ENCODE measurements at regions not wholly inside any gene's neighbourhood (a gene's known extent, or its start where the extent isn't known, plus 50 kb on each side); places are given as distances from the start of the nearest gene placed in this dataset.

- no peak for DNase-seq
Measured at GRCh38 chr3:168273036-168273435, 177.3 kb upstream of the GOLIM4 start.

DNA sequence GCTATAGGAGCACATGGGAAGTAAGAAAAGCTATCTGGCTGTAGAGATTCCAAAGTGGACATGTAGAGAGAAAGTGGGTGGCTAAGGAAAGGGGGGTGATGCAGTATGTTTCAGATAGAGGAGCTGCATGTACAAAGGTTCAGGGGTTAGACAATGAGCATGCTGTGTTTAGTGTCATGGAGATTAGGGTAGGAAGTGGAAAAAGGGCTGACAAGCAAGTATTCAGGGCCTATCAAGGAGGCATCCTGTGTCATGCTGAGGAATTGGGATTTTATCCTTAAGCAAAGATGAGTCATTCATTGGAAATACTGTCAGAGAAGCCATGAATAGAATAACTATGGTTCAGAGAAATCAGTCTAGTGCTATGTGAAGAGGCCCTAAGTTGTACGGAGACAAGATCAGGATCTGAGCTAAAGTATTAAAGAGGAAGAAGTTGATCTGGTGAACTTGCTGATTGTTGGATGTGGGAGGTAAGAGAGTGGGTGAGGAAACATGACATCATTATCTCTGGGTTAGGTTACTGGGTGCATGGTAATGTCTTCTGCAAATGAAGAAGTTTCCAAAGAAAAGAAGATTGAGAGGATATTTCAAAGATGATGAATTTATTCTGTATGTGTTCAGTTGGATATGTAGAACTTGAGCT lies 176.7 kb upstream of the GOLIM4 start:
- no peak for DNase-seq

DNA sequence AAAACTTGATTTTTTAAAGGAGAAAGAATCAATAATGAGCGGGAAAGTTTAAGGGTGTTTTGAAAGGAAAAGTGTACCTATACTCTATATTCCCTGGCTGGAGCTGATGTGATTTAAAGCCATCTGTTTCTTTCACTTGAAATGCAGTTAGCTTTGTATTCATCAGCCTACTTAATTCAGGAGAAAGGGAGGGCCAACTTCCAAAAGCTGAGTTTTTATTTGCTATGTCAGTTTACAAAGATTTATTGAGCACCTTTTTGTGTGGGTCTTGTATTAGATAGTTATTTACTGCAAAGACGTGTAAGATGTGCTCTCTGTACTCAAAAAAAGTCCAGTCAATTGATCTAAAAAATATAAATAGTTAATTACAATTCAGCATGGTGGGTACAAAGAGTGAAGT lies 176.2 kb upstream of the GOLIM4 start:
- no peak for DNase-seq

DNA sequence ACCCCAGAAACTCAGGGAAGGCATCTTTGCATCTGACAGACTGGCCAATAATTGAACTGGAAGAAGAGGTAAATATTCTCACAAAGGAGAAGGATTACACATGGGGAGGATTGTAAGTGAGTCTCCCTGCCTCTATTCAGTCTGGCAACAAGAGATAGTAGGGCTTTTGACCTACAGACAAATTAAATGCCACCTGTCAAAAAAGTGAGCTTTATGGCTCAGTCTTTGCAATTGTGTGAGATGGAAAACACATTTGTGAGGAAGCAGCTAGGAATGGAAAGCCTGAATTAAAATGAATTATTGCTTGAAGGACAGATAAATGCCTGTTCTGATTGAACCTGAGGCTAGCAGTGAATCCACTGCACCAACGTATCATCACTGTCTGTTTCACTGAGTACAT lies 173.3 kb upstream of the GOLIM4 start:
- no peak for DNase-seq

DNA sequence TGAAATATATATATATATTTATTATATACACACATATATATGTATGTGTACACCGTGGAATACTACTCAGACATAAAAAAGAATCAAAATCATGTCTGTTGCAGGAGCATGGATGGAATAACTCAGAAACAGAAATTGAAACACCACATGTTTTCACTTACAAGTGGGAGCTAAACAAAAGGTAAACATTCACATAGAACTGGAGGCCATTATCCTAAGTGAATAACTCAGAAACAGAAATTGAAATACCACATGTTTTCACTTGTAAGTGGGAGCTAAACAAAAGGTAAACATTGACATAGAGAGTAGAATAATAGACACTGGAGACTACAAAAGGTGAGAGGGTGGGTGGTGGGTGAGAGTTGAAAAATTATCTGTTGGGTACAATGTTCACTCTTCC lies 171.5 kb upstream of the GOLIM4 start:
- DNase-seq: no peak

DNA sequence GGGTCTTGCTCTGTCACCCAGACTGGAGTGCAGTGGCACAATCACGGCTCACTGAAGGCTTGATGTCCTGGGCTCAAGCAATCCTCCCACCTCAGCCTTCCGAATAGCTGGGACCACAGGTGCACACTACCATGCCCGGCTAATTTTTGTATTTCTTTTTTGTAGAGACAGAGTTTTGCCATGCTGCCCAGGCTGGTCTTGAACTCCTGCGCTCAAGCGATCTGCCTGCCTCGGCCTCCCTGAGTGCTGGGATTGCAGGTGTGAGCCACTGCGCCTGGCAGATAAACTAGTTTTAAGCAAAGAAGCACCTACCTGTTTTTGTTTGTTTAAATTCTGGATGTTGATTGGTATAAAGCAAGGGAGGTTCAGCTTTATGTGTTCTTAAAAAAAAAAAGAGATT lies 170.6 kb upstream of the GOLIM4 start:
- DNase-seq: no peak

DNA sequence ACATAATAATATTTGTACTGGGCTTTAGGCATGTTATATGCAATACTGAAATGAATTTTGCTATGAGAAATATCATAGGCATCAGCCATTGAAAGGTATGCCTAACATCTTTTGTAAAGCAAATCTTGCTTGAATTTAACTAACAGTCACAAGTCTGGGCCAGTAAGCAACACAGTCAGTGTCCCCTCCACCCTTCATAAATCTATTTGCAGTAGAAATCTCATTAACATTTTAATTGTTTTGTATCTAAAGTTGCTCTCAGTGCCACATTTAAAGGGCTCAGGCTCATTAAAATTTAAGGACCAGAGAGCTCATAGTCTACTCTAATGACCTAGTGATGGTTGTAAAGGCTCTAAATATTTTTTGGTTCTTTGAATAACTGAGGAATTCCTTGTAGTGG lies 167.2 kb upstream of the GOLIM4 start:
- no peak for DNase-seq

DNA sequence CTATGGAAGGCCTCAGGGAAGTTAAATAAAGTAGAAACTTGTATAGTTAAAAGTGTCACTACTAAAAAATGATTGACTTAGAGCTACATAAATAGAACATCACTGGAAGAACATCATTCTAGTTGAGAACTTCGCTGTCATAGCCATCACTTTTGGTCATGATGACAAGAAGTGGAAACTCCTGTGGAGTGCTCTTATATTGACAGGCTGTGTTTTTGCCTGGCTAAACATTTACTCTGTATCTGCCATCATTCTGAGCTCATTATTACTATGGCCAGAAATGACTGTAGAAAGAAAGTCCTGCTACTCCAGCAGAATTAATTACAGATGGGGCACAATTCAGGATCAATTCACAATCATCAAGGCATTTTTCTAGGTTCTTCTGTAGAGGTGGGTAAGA lies 165.1 kb upstream of the GOLIM4 start:
- DNase-seq: no peak

- no peak for DNase-seq
Measured at GRCh38 chr3:168251371-168251770, 155.6 kb upstream of the GOLIM4 start.

GRCh38 chr3:168250415-168250861 lies 154.7 kb upstream of the GOLIM4 start:
- peak; percentile 11 for DNase-seq

DNA sequence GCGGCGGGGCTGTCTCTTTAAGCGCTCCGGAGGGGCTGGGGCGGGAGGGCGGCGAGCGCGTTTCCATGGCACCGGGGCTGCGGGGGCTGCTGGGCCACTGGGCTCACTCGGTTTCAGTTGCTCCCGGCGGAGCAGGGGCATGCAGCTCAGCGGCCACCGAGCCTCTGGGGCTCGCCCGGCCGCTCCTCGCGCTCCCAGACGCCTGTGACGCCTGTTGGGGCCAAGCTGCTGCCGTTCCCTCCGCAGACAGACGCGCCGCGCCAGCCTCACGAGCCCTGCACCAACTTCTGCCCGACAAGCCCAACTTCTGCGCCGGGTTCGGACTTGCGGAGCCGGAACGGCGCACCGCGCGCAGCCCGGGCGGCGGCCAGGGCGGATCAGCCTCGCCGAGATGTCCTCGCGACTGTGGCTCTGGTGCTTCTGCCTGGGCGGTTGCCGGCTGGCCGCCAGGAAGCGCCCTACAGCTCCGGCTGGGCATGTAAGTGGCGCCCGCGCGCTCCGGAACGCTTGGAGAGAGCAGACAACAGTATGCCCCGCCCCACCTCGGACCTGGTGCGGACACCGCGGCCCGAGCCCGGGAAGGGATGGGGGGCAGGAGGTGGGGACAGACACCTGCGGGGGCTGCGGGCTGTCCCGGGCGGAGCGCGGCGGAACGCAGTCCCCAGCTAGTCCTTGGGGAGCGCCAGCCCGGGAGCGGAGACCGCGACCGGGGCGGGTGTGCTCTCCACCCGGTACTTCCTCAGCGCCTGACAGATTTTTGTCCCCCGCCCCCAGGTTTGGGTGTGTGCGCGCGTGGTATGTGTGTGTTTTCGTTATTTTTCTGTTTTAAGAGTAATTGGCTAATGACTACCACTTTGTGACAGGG lies 154.1 kb upstream of the GOLIM4 start:
- DNase-seq: peak; percentile 82

GRCh38 chr3:168249205-168249549 lies 153.5 kb upstream of the GOLIM4 start:
- peak; percentile 68 for DNase-seq

DNA sequence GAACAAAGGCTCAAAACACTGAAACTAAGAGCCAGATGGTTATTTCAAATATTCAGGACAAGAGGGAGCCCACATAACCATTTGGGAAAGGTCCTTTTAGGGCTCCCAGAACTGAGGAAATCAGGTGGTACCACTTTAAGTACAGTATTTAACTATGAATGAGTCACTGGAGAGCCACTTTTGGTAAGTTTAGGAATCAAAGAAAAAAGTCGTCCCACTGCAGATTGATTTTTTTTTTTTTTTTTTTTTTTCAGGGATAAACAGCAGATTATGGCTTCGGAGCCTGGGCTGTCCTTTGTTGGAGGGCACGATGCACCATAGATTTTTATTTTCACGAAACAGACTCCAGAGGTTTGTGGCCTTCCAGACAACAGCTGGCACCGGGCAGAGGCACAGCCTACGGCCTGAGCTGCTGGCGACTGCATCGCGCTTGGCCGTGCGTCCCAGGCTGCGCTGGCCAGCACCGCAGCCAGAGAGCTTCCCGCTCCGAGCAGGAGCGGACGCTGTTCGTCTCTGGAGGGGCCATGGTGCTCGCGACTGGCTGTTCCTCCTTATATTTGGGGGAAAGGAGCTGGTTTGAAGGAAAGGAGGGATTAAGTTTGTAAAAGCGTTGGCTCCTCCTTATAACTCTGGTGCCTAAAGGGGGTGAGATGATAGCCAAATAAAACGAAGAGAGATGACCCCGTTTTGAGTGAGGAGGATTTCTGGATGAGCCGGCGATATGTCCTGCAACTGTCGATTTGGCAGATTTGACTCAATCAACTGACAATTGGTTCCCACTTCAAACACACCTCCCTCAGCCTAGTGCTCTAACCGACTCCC lies 152.9 kb upstream of the GOLIM4 start:
- DNase-seq: peak; percentile 47

- no peak for DNase-seq
Measured at GRCh38 chr3:168241156-168241555, 145.4 kb upstream of the GOLIM4 start.

DNA sequence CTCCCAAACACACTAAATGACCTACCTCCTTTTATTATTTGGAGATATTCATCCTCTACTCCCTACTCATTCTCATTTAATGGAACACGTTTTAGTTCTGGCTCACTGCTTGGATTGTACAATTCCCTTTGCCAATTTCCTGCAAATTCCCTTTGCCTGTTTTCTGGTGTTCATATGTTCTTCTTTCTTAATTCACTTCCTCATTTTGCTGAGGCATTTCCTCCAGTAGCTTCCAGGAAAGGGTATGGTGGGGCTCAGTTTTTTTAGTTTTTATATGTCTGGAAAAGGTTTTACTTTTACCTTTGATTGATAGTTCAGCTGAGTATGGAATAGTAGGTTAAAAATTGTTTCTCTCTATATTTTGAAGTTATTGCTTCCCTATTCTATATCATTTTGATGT lies 143.6 kb upstream of the GOLIM4 start:
- no peak for DNase-seq

DNA sequence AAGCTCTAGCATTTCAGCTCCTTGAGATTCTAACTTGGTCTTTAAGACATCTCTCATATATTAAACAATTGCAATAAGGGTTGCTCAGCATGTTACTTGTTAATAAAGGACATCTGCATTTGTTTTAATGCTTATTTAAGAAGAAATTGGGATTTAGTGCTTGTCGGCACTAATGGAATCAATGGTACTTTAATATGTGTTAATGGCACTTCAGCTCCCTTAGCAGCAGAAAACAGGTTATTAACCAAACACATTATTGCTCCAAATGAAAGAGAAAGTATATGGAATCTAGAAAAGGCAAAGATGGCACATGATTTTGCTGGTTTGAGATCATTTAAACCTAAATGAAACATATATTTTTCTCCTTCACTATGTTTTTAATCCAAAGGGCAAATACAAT lies 137.3 kb upstream of the GOLIM4 start:
- DNase-seq: no peak

GRCh38 chr3:168223085-168223484 lies 127.4 kb upstream of the GOLIM4 start:
- no peak for DNase-seq

GRCh38 chr3:168220556-168220955 lies 124.8 kb upstream of the GOLIM4 start:
- DNase-seq: no peak

- DNase-seq: no peak
Measured at GRCh38 chr3:168219530-168219929, 123.8 kb upstream of the GOLIM4 start.

DNA sequence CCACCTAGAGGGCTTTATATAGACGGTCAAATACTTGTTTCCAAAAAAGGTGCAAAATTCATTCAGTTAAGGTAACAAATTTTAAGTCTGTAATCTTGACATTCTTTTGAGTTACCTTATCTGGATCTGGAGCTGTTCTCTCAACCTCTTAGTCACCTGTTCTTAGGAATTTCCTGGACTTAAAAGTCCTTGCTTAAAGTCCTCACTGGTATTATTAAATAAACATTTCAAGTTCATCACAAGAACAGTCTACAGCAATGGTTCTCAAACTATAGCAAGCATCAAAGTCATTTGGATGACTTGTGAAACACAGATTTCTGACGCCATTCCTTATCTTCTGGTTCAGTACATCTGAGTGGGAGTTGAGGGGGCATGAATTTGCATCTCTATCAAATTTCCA lies 122.9 kb upstream of the GOLIM4 start:
- DNase-seq: no peak

DNA sequence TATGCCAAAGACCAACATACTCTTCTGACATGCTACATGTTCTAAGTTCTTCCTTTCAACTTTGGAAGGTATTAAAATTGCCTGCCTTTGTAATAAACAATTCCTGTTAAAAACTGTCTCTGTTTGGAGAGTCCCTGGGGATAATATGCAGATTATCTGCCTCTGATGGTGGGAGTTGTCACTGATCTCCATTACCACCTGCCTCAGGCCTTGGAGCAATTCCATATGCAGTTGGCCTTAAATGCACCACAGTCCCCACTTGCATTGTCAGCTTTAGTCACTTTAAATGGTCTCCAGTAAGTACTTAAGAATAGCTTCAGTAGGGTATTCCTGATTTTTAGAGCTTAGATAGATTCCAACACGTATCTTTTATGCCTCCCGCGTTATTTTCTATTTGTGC lies 121.1 kb upstream of the GOLIM4 start:
- DNase-seq: no peak

GRCh38 chr3:168213920-168214319 lies 118.2 kb upstream of the GOLIM4 start:
- DNase-seq: no peak

DNA sequence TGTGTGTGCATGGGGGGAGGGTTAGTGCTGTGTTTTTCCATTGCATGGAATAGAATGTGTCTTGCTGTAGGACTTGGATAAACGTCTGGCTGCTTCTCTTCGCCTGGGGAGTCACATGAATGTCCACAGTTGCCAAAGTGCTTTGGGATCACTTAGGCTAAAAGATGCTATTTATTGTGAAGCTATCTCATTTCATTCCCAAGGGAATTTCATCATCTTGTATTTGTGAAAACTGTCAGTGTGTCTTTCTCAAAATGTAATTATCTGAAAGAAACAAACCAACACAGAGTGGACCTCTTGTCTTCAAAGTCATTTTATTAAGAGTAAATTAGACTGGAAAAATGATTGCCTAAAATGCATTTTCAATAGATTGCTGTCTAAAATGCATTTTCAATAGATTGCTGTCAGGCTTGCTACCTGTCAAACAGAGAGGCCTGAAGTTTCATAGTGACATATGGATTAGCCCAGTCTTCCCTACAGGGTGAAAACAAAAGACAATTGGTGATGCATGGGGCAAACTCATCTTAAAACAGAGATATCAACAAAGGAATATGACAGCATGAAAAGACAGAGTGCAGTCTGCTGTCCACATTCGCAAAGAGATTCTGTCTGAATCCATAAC lies 117.1 kb upstream of the GOLIM4 start:
- no peak for DNase-seq
